AG08396 (cell line): ENCODE measurements at regions not wholly inside any gene's neighbourhood (a gene's known extent, or its start where the extent isn't known, plus 50 kb on each side); places are given as distances from the start of the nearest gene placed in this dataset.
"Not testable (repeated sequence)": the region's sequence is repeated elsewhere in the genome, so short reads cannot be mapped to it uniquely, and the experiment has no call there.

Experiments
- DNase-seq: peaks from one replicate; pipeline ENCODE4 v3.0.0; 2012; ENCODE audit warnings: low spot score, mixed read lengths

DNA sequence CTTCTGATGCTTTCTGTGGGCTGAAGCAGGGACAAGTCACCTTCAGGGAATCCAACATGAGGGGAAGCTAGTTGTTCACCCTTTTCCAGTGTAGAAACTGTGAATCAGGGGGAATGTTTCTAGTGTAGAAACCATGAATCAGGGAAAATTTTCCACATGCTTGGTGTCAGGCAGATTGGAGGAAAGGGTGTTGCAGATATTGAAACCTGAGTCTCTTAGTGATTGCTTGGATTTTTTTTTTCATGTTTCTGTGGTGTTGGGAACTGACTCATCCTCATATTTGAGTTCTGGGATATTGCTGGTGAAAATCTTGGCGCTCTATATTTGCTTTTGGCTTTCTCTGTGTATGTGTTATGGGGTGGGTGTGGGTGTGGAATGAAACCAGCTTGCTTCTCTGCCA, 144.5 kb upstream of the FBXO33 start:
- no peak for DNase-seq

- DNase-seq, result no peak
Measured at GRCh38 chr14:39576258-39576657, 144.0 kb upstream of the FBXO33 start.

GRCh38 chr14:39568809-39569538, 136.7 kb upstream of the FBXO33 start:
- no peak for DNase-seq

- no peak for DNase-seq
Measured at GRCh38 chr14:39566795-39567194, 134.6 kb upstream of the FBXO33 start.

- DNase-seq, result no peak
Measured at GRCh38 chr14:39563361-39563760, 131.1 kb upstream of the FBXO33 start.

GRCh38 chr14:39562175-39562574, 129.9 kb upstream of the FBXO33 start:
- DNase-seq, result no peak

- no peak for DNase-seq
Measured at GRCh38 chr14:39558525-39558924, 126.3 kb upstream of the FBXO33 start.

DNA sequence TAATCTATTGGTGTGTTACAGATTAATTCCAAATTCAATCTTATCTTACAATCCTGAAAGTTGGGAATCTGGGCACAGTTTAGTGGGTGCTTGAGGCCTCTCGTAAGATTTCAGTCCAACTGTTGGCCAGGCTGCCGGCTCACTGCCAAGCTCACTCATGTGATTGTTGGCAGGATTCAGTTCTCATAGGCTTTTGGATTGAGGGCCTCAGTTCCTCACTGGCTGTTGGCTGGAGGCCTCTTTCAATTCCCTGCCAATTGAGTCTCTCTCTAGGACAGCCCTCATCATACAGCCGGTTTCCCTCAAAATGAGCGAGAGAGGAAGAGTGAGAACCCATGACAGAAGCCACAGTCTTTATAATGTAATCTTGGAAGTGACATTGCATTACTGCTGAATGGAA, 123.5 kb upstream of the FBXO33 start:
- DNase-seq, result no peak

- DNase-seq, result no peak
Measured at GRCh38 chr14:39554576-39554975, 122.3 kb upstream of the FBXO33 start.

- no peak for DNase-seq
Measured at GRCh38 chr14:39548358-39548757, 116.1 kb upstream of the FBXO33 start.

- no peak for DNase-seq
Measured at GRCh38 chr14:39547845-39548244, 115.6 kb upstream of the FBXO33 start.

DNA sequence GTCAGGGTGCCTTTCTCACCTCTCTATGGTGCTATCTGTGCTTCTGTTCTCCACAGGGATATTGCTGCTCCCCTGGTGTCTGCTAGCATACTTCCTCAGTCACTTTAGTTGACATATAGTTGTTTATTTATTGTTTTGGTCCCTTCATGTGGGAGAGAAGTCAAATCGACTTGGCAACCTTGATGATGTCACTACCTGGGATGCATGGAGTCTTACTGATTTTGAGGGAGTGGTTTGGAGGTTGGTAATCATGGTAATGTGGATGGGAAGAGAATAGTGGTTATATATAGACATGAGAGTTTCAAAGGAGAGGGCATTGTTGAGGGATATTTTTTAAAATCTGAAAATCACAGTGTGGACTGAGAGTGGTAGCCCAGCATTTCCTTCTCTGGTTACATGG, 73.6 kb upstream of the FBXO33 start:
- DNase-seq, result no peak

DNA sequence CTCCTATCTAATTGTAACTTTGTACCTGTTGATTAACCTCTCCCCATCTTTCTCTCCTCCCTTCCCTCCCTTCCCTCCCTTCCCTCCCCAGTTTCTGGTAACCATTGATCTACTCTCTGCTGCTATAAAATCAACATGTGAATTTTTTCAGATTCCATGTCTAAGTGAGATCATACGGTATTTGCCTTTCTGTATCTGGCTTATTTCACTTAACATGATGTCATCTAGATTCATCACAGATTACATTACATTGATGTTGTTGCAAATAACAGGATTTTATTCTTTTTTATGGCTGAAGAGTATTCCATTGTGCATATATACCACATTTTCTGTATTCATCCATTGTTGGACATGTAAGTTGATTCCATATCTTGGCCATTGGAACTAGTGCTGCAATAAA, 68.0 kb upstream of the FBXO33 start:
- no peak for DNase-seq

DNA sequence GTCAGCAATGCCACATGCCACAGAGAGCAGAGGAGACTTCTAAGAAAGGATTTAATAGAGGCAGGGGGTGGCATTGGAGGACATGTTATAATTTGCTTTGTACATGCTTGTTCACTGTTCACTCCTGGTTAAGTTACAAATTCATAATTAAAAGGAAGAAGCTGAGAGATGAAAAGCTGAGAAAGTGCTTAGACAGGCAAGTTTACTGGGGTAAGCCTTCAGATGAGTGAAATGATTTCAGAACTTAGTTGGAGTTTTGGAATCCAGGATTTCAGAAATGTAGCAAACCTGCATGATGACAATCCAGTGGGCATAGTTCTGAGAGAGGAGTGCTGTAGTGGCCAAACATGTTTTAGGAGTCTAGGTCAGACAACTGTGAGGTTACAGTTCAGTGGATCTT, 67.3 kb upstream of the FBXO33 start:
- no peak for DNase-seq

- not testable (repeated sequence) for DNase-seq
Measured at GRCh38 chr14:39497677-39498076, 65.4 kb upstream of the FBXO33 start.

- peak; percentile 34 for DNase-seq
Measured at GRCh38 chr14:39492267-39492666, 60.0 kb upstream of the FBXO33 start.

DNA sequence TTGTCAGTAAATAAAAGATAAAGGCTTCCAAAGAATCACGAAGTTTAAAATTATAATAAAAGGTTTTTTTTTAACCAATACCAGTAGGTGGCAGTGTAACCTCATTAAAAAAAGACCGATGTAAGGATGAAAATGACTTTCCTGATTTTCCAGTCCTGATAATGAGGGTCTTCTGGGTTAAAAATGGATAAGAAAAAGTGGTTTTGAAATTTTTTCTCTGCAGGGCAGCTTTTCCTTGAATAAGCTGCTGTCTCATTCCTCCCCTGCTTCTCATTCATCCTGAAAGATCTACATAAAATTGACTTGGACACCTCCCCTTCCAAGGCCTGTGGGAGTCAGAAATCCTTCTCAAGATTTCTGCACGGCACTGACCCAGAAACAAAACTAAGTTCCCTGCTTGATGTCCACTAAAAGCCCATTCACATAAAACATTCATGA, 58.9 kb upstream of the FBXO33 start:
- DNase-seq, result peak; percentile 13

- DNase-seq, result peak; percentile 10
Measured at GRCh38 chr14:39488600-39488999, 56.4 kb upstream of the FBXO33 start.

DNA sequence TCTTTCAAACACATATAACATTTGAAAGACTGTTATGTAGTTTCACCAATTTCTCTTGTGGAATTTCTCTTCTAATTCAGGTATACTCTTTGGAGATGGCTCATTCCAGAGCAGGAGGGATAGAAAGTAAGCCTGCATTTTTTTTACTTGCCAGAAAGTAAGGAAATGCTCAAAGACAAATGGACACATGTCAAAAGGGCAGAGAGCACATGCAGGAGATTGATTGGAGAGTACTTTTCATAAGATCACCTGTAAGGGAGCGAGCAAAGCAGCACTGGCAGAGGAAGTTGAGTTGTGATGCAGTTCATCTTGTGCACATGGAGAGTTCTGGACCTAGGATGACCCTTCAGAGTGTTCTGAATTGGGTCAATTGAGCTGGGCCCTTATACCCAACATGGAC, 51.4 kb upstream of the FBXO33 start:
- DNase-seq, result no peak
